Activated gamma-delta T cell treated with Interleukin-2 at 50 U/mL for 16 hours (primary cell): ENCODE measurements at regions not wholly inside any gene's neighbourhood (a gene's known extent, or its start where the extent isn't known, plus 50 kb on each side); places are given as distances from the start of the nearest gene placed in this dataset.

Source experiments
- DNase-seq: peaks from one replicate; pipeline ENCODE4 v3.0.0-alpha.2; 2020

GRCh38 chr14:51307551-51307950, 67.5 kb downstream of the TMX1 start:
- DNase-seq, result no peak

GRCh38 chr14:51308866-51309265, 68.8 kb downstream of the TMX1 start:
- DNase-seq, result no peak

GRCh38 chr14:51310505-51310944, 70.5 kb downstream of the TMX1 start:
- no peak for DNase-seq

GRCh38 chr14:51314321-51315015, 74.4 kb downstream of the TMX1 start:
- DNase-seq, result no peak

- DNase-seq, result no peak
These were observed 77.3 kb downstream of the TMX1 start for GRCh38 chr14:51317373-51317772.

GRCh38 chr14:51318813-51319597, 79.0 kb downstream of the TMX1 start:
- DNase-seq, result no peak

GRCh38 chr14:51321036-51321435, 81.0 kb downstream of the TMX1 start:
- no peak for DNase-seq

GRCh38 chr14:51323492-51323891, 83.4 kb downstream of the TMX1 start:
- no peak for DNase-seq

- no peak for DNase-seq
These were observed 87.3 kb downstream of the TMX1 start for GRCh38 chr14:51327376-51327775.

- DNase-seq, result no peak
These were observed 88.2 kb downstream of the TMX1 start for GRCh38 chr14:51328064-51328771.

GRCh38 chr14:51328772-51329353, 88.8 kb downstream of the TMX1 start:
- no peak for DNase-seq

- no peak for DNase-seq
These were observed 91.7 kb downstream of the TMX1 start for GRCh38 chr14:51331486-51332367.

- DNase-seq, result no peak
These were observed 93.3 kb downstream of the TMX1 start for GRCh38 chr14:51333299-51333698.

GRCh38 chr14:51333901-51334521, 94.0 kb downstream of the TMX1 start:
- no peak for DNase-seq

GRCh38 chr14:51334566-51334965, 94.5 kb downstream of the TMX1 start:
- no peak for DNase-seq

GRCh38 chr14:51335531-51335930, 95.5 kb downstream of the TMX1 start:
- DNase-seq, result no peak

GRCh38 chr14:51335961-51336723, 96.1 kb downstream of the TMX1 start:
- DNase-seq, result no peak

- no peak for DNase-seq
These were observed 96.7 kb downstream of the TMX1 start for GRCh38 chr14:51336734-51337133.

- no peak for DNase-seq
These were observed 97.5 kb downstream of the TMX1 start for GRCh38 chr14:51337520-51337919.

GRCh38 chr14:51341338-51341737, 101.3 kb downstream of the TMX1 start:
- no peak for DNase-seq

- no peak for DNase-seq
These were observed 102.2 kb downstream of the TMX1 start for GRCh38 chr14:51342226-51342625.
